Activated T-helper 17 cell treated with anti-CD3 and anti-CD28 coated beads, Interleukin-2, amount 50 U/mL, for 72 hours (primary cell): ENCODE measurements at regions not wholly inside any gene's neighbourhood (a gene's known extent, or its start where the extent isn't known, plus 50 kb on each side); places are given as distances from the start of the nearest gene placed in this dataset.
"Not testable (repeated sequence)": the region's sequence is repeated elsewhere in the genome, so short reads cannot be mapped to it uniquely, and the experiment has no call there.

Experiments used
- ATAC-seq: fragments of 150-1000 bp; cut with Tn5 transposase; replicated peaks from 2 replicates; pipeline ENCODE4 v1.10.0; 2021; ENCODE audit warnings: mild to moderate bottlenecking, moderate library complexity
- H3K27ac Mint-ChIP-seq: one replicate; pipeline ENCODE4 v1.8.0; 2022; ENCODE audit warnings: mixed read lengths
- H3K27me3 Mint-ChIP-seq: one replicate; pipeline ENCODE4 v1.8.0; 2022; ENCODE audit warnings: mixed read lengths
- H3K36me3 Mint-ChIP-seq: one replicate; pipeline ENCODE4 v1.8.0; 2022; ENCODE audit warnings: low read depth, mild to moderate bottlenecking, mixed read lengths
- H3K4me1 Mint-ChIP-seq: one replicate; pipeline ENCODE4 v1.8.0; 2022; ENCODE audit warnings: mixed read lengths
- H3K4me3 Mint-ChIP-seq: one replicate; pipeline ENCODE4 v1.8.0; 2022; ENCODE audit warnings: mild to moderate bottlenecking, mixed read lengths
- H3K9me3 Mint-ChIP-seq: one replicate; pipeline ENCODE4 v1.8.0; 2022; ENCODE audit warnings: mixed read lengths

DNA sequence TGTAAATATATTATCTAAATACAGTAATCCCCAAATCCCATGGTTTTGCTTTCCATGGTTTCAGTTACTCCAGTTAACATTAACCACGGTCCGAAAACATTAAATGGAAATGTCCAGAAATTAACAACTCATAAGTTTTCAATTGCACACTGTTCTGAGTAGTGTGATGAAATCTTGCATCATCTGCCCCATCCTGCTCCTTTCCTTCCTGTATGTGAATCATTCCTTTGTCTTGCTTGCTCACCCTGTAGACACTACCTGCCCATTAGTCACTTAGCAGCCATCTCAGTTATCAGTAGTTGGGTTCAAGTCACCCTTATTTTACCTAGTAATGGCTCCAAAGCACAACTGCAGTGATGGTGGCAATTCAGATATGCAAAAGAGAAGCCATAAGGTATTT, 1568.5 kb upstream of the WWC1 start:
- no peak overlapping the region for H3K27ac Mint-ChIP-seq
- no peak overlapping the region for H3K4me3 Mint-ChIP-seq
- ATAC-seq: peak; percentile 28
- no peaks in the 10 kb centered on the region for H3K27me3 Mint-ChIP-seq
- H3K36me3 Mint-ChIP-seq: no peaks in the 10 kb centered on the region
- peaks cover 7% of the 10 kb centered on the region for H3K9me3 Mint-ChIP-seq
- no peaks in the 10 kb centered on the region for H3K4me1 Mint-ChIP-seq

- H3K9me3 Mint-ChIP-seq: peaks cover 7% of the 10 kb centered on the region
- H3K27ac Mint-ChIP-seq: no peak overlapping the region
- no peaks in the 10 kb centered on the region for H3K4me1 Mint-ChIP-seq
- no peak for ATAC-seq
- no peak overlapping the region for H3K4me3 Mint-ChIP-seq
- H3K36me3 Mint-ChIP-seq: no peaks in the 10 kb centered on the region
- H3K27me3 Mint-ChIP-seq: no peaks in the 10 kb centered on the region
These were observed 1567.2 kb upstream of the WWC1 start for GRCh38 chr5:166724284-166724683.

DNA sequence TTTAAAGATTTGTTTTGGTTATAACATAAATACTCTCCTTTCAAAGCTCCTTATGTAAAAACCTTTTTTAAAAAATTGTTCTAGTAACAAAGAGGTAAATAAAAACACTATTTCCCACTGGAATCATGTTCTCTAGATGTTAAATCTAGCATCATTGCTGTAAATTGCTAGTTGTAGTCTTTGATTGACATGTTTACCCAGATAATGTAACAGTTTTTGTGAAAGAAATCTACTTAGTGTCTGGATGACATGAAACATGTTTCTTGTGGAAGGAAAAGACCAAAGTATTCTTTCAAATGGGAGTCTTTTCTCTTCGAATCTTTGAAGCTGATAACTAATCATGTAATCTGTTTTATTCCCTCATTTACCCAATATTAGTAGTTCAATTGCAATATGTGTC, 1565.9 kb upstream of the WWC1 start:
- no peaks in the 10 kb centered on the region for H3K4me1 Mint-ChIP-seq
- H3K9me3 Mint-ChIP-seq: peaks cover 3% of the 10 kb centered on the region
- no peaks in the 10 kb centered on the region for H3K27me3 Mint-ChIP-seq
- H3K36me3 Mint-ChIP-seq: no peaks in the 10 kb centered on the region
- no peak overlapping the region for H3K27ac Mint-ChIP-seq
- ATAC-seq: no peak
- no peak overlapping the region for H3K4me3 Mint-ChIP-seq

DNA sequence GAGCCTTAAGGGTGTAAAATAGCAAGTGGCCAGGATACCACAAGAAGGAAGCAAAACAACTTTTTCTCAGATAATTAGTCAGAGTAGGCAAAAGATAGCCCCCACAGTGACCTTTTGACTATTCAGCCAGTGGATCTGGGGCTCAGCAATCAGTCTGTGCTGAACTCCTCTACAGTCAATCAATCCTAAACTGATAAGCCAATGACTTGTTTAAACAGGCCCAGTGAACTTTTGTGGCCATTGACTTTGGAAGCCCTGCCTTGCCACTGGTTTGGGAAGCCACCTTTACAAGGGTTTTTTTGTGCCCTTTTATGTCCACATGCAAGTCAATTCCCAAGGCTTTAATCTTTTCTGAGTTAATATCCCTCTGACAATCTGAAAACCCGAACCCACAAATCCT, 1565.0 kb upstream of the WWC1 start:
- no peaks in the 10 kb centered on the region for H3K4me1 Mint-ChIP-seq
- H3K27ac Mint-ChIP-seq: no peak overlapping the region
- peaks cover 3% of the 10 kb centered on the region for H3K9me3 Mint-ChIP-seq
- no peaks in the 10 kb centered on the region for H3K27me3 Mint-ChIP-seq
- no peak for ATAC-seq
- no peaks in the 10 kb centered on the region for H3K36me3 Mint-ChIP-seq
- H3K4me3 Mint-ChIP-seq: no peak overlapping the region

GRCh38 chr5:166742951-166743350, 1548.5 kb upstream of the WWC1 start:
- H3K4me1 Mint-ChIP-seq, H3K36me3 Mint-ChIP-seq, H3K27ac Mint-ChIP-seq, ATAC-seq, H3K4me3 Mint-ChIP-seq, H3K27me3 Mint-ChIP-seq: not testable (repeated sequence)
- H3K9me3 Mint-ChIP-seq: peaks cover 24% of the 10 kb centered on the region

DNA sequence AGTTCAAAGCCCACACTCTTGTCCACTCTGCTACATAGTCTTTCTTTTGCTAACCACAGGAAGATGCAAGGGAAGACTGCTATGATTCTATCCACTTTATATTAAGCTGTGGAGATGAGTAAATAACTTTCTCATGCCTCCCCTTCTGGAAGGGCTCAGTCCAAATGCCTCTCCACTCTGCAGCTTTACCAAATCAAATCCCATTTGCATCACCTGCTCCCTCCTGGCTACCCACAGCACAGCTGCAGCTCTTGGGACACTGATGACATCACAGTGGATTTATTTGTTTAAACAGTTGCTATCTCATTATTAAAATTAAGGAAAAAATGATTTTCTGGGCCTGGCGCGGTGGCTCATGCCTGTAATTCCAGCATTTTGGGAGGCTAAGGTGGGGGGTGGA, 1544.9 kb upstream of the WWC1 start:
- no peak for ATAC-seq
- Mint-ChIP-seq H3K9me3 (peaks cover 13% of the 10 kb centered on the region), H3K27ac (no peak overlapping the region), H3K36me3 (no peaks in the 10 kb centered on the region), H3K27me3 (no peaks in the 10 kb centered on the region), H3K4me1 (no peaks in the 10 kb centered on the region), H3K4me3 (no peak overlapping the region)

DNA sequence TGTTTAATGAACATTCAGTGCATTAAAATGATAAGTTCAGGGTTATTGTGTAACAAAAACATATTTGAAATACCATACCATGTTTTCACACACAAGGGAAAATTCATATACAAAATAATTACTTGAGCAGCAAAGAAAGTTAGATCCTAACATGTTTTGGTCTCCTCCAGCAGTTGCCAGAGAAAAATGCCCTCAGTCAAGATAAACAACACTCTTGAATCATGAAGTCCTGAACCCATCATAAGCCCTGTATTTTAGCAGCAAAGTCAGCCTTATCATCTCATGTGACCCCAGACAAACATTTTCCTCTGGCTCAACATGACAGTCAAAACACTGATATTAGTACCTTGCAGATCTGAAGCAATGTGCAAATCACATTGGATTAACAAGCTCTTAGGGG, 1541.1 kb upstream of the WWC1 start:
- no peaks in the 10 kb centered on the region for H3K27me3 Mint-ChIP-seq
- no peak overlapping the region for H3K27ac Mint-ChIP-seq
- H3K4me3 Mint-ChIP-seq: no peak overlapping the region
- H3K4me1 Mint-ChIP-seq: no peaks in the 10 kb centered on the region
- H3K9me3 Mint-ChIP-seq: no peaks in the 10 kb centered on the region
- no peak for ATAC-seq
- H3K36me3 Mint-ChIP-seq: no peaks in the 10 kb centered on the region

DNA sequence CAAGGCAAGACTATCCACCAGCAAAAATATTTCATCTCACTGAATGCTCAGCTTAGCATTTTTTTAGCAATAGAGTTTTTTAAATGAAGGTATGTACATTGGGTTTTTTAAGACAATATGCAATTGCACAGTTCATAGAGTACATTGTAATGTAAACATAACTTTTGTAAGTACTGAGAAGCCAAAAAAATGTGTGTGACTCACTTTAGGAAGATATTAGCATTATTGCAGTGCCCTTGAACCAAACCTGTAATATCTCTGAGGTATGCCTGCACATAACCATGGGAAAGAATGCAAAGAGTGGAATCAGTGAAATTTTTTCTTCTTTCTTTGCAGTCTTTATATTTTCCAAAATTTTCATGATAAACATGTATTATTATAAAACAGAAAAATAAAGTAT, 1533.3 kb upstream of the WWC1 start:
- Mint-ChIP-seq H3K4me1 (no peaks in the 10 kb centered on the region), H3K9me3 (peaks cover 6% of the 10 kb centered on the region), H3K27ac (no peak overlapping the region), H3K27me3 (no peaks in the 10 kb centered on the region), H3K4me3 (no peak overlapping the region), H3K36me3 (no peaks in the 10 kb centered on the region)
- no peak for ATAC-seq

- Mint-ChIP-seq H3K4me1 (no peaks in the 10 kb centered on the region), H3K4me3 (no peak overlapping the region), H3K9me3 (peaks cover 13% of the 10 kb centered on the region), H3K27ac (no peak overlapping the region), H3K27me3 (no peaks in the 10 kb centered on the region), H3K36me3 (no peaks in the 10 kb centered on the region)
- ATAC-seq: no peak
These were observed 1523.6 kb upstream of the WWC1 start for GRCh38 chr5:166767858-166768257.

DNA sequence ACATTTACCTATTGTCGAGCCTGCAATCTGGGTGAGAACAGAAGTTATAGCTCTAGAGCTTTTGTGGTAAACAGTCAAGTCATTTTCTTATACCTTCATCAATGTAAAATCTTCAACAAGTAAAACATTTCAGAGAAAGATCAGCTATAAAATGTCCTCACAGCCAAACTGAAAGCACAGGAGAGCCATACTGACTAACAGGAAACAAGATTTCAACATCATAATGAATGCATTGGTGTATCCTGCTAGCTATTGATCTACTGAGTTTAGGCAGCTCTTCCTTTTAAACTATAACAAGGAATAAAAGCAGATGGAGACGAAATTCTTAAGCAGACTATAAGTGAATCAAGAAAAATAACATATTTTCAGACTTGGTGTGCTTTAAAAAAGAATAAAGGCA, 1522.9 kb upstream of the WWC1 start:
- no peaks in the 10 kb centered on the region for H3K36me3 Mint-ChIP-seq
- no peak overlapping the region for H3K27ac Mint-ChIP-seq
- peaks cover 13% of the 10 kb centered on the region for H3K9me3 Mint-ChIP-seq
- no peaks in the 10 kb centered on the region for H3K4me1 Mint-ChIP-seq
- no peak overlapping the region for H3K4me3 Mint-ChIP-seq
- no peaks in the 10 kb centered on the region for H3K27me3 Mint-ChIP-seq
- no peak for ATAC-seq

DNA sequence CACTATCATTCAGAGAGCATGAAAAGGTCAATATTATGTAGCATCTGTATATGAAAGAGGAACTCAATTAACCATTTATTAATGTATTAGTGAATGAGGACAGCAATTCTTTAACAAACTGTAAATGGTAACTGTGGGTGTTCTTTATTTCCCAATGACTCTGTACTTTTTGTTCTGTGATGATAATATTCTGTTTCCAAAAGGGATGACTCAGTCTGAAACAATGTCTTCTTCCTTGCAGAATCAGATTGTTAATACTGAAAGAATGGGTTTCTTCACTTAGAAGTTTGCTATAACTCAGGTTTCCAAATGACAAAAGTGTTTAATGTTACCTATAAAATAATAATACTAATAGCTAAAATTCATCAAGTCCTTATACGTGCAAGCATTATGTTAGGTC, 1518.7 kb upstream of the WWC1 start:
- Mint-ChIP-seq H3K27me3 (no peaks in the 10 kb centered on the region), H3K27ac (no peak overlapping the region), H3K36me3 (no peaks in the 10 kb centered on the region), H3K9me3 (peaks cover 9% of the 10 kb centered on the region), H3K4me3 (no peak overlapping the region), H3K4me1 (no peaks in the 10 kb centered on the region)
- ATAC-seq: no peak

- no peak for ATAC-seq
- no peaks in the 10 kb centered on the region for H3K27me3 Mint-ChIP-seq
- no peak overlapping the region for H3K27ac Mint-ChIP-seq
- no peaks in the 10 kb centered on the region for H3K36me3 Mint-ChIP-seq
- H3K4me1 Mint-ChIP-seq: no peaks in the 10 kb centered on the region
- peaks cover 4% of the 10 kb centered on the region for H3K9me3 Mint-ChIP-seq
- no peak overlapping the region for H3K4me3 Mint-ChIP-seq
These were observed 1509.7 kb upstream of the WWC1 start for GRCh38 chr5:166781737-166782136.

- no peak for ATAC-seq
- no peak overlapping the region for H3K27ac Mint-ChIP-seq
- H3K9me3 Mint-ChIP-seq: peaks cover 7% of the 10 kb centered on the region
- no peaks in the 10 kb centered on the region for H3K36me3 Mint-ChIP-seq
- H3K4me3 Mint-ChIP-seq: no peak overlapping the region
- H3K4me1 Mint-ChIP-seq: no peaks in the 10 kb centered on the region
- no peaks in the 10 kb centered on the region for H3K27me3 Mint-ChIP-seq
These were observed 1506.8 kb upstream of the WWC1 start for GRCh38 chr5:166784545-166785078.

GRCh38 chr5:166786178-166786577, 1505.3 kb upstream of the WWC1 start:
- no peaks in the 10 kb centered on the region for H3K36me3 Mint-ChIP-seq
- no peaks in the 10 kb centered on the region for H3K27me3 Mint-ChIP-seq
- no peak overlapping the region for H3K4me3 Mint-ChIP-seq
- H3K4me1 Mint-ChIP-seq: no peaks in the 10 kb centered on the region
- no peak overlapping the region for H3K27ac Mint-ChIP-seq
- H3K9me3 Mint-ChIP-seq: peaks cover 7% of the 10 kb centered on the region
- no peak for ATAC-seq

DNA sequence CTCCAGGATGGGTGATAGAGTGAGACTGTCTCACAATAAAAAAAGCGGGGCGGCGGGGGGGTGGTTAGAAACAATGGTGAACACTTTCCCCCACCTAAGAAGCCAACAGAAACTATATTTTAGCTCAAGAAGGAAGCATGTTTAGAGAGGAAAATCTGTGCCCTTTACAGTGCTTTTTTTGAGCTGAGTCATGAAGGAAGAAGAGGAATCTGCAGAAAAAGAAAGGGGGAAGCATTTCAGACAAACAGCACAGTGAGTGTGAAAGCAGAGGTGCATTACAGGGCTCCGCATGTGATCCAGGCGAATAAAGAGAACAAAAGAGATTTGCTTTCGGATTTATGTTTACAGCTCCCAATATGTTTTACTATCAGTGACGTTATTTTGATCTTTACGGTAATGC, 1504.6 kb upstream of the WWC1 start:
- H3K36me3 Mint-ChIP-seq: no peaks in the 10 kb centered on the region
- peaks cover 7% of the 10 kb centered on the region for H3K9me3 Mint-ChIP-seq
- no peak overlapping the region for H3K27ac Mint-ChIP-seq
- no peak for ATAC-seq
- no peak overlapping the region for H3K4me3 Mint-ChIP-seq
- H3K27me3 Mint-ChIP-seq: no peaks in the 10 kb centered on the region
- H3K4me1 Mint-ChIP-seq: no peaks in the 10 kb centered on the region

- ATAC-seq: no peak
- Mint-ChIP-seq H3K36me3 (no peaks in the 10 kb centered on the region), H3K27ac (no peak overlapping the region), H3K27me3 (no peaks in the 10 kb centered on the region), H3K4me3 (no peak overlapping the region), H3K9me3 (peaks cover 7% of the 10 kb centered on the region), H3K4me1 (no peaks in the 10 kb centered on the region)
These were observed 1503.4 kb upstream of the WWC1 start for GRCh38 chr5:166788050-166788449.
